CD1c-positive myeloid dendritic cell (primary cell): ENCODE measurements at regions not wholly inside any gene's neighbourhood (a gene's known extent, or its start where the extent isn't known, plus 50 kb on each side); places are given as distances from the start of the nearest gene placed in this dataset.
"Not testable (repeated sequence)": the region's sequence is repeated elsewhere in the genome, so short reads cannot be mapped to it uniquely, and the experiment has no call there.

Experiments used
- DNase-seq: peaks from one replicate; pipeline ENCODE4 v3.0.0-alpha.2; 2016; ENCODE audit errors: extremely low spot score

DNA sequence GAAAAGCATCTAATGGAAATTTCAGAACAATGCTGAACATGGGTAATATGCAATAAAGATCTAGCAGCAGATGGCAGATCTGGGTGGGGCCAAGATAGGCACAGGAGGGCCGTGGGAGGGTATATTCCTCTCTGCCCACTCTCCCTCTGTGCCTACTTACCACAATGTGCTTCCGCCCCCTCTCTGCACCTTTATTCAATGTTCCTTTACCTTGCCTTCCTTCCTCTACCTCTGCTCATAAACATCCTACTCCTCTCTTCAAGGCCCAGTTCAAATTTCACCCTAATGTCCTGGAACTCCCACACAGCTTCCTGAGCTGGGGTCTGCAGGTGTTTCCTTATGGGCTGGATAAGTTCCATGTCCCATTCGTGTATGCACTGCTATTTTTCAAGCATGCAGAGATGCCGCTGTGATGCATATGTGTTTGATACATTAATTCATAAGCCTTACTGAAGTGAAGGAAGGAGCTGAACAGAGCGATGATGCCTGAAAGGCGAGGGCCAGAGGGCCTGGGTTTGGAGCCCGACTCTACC, 65.6 kb upstream of the EDEM3 start:
- no peak for DNase-seq

DNA sequence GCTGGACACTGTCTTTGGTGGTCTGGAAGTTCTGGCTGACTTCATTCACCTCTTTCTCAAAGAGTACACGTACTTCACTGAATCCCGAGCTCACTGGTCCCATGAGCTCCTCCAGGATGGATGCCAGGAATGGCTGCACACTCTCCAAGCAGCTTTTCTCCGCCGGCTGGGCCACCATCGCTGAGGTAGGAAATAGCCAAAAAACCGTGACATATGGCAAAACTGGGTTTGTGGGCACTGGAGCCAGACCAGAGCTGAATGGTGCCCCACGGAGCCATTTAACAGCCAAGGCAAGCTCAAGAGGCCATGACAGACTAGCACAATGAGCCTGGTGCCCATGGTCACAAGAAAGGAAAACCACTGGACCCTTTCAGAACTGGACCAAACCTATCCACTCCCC, 64.0 kb upstream of the EDEM3 start:
- no peak for DNase-seq

DNA sequence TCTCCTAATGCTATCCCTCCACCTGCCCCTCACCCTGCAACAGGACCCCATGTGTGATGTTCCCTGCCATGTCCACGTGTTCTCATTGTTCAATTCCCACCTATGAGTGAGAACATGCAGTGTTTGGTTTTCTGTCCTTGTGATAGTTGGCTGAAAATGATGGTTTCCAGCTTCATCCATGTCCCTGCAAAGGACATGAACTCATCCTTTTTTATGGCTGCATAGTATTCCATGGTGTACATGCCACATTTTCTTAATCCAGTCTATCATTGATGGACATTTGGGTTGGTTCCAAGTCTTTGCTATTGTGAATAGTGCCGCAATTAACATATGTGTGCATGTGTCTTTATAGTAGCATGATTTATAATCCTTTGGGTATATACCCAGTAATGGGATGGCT, 62.3 kb upstream of the EDEM3 start:
- DNase-seq = not testable (repeated sequence)

DNA sequence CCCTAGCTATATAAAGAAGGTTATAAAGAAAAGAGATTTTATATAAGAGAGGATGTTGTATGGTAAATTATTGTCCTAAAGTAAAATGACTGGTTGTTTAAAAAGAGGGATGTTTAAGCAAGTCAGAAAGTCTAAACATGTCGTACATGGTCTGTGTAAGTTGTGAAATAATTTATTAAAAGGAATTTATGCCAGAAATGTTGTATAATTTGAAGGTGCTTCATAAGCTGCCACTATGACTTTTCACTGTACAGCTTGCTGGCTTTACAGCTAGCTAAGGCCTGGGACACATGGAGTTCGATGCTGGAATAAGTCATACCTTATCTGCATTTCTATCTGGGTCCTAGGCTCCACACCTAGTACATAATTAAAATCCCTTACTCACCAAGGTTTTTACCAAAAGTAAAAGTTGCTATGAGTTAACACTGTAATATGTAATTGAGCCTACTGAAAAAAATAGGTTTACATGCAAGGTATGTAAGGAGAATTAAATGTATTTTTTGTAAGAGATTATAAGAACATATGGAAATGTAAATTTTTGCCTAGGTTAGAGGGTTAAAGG, 59.0 kb upstream of the EDEM3 start:
- DNase-seq = no peak

DNA sequence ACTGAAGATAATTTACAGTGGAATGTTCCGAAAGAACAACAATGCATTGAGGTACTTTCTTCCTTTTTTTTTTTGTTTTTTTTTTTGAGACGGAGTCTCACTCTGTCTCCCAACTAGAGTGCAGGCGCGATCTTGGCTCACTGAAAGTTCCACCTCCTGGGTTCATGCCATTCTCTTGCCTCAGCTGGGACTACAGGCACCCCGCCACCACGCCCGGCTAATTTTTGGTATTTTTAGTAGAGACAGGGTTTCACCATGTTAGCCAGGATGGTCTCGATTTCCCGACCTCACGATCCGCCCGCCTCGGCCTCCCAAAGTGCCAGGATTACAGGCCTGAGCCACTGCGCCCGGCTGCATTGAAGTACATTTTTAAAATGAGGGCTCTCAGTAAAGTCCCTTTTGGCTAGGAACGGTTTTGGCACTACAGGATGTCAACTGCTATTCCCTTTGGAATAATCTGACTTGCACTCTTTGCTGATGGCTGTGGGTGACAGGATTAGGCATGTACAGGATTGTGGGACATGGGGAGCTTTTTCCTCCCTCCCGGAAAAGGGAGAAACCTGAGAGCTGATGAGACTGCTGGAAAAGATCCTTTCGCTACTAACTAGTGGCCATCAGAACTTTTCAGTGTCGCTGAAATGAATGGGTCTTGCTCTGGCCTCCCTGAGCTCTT, 56.9 kb upstream of the EDEM3 start:
- no peak for DNase-seq

DNA sequence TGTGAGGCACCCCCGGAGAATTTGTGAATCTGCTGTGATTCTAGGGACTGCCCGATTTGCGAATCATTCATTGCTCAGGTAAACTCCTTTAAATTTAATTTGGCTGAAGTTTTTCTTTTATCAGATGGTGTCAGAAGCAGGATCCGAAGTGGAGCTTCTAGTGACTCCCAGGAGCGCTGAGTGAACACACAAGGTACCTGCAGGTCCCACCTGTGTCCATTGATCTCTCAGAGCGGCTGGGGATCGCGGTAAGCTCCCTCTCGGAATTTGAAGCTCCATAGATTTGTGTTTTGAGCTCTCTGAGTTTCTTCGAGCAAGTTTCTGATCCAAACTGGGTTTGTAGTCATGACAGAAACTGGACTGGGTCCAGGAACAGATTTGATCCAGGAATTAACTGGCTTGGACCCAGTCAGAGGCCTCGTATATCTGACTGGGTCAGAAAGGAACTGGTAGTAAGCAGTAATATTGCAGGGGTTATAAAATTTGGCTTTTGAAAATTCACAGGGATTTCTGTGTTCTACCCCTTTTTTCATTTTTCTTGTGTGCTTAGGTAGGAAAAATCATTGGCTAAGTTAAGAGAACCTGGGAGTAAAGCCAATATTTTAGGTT, 56.2 kb upstream of the EDEM3 start:
- no peak for DNase-seq

DNA sequence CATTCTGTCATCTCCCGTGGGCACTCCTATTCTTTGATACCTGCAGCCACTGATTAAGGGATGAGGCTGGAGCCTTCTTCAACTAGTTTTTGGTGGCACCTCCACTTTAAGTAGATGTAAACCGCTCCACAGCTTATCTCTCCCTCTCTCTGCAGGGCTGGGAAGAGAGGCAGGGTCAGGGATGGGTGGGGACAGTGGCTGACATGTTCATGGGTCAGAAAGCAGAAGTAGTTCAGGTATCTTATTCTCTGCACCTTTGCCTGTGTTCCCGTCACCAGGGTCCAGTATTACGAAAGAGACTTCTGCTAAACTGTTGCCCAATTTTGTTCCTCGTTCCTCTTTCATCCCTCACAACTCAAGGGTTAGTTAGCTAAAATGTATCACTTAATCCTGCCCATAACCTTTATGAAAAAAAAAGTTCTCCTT, 51.7 kb upstream of the EDEM3 start:
- peak; percentile 84 for DNase-seq

DNA sequence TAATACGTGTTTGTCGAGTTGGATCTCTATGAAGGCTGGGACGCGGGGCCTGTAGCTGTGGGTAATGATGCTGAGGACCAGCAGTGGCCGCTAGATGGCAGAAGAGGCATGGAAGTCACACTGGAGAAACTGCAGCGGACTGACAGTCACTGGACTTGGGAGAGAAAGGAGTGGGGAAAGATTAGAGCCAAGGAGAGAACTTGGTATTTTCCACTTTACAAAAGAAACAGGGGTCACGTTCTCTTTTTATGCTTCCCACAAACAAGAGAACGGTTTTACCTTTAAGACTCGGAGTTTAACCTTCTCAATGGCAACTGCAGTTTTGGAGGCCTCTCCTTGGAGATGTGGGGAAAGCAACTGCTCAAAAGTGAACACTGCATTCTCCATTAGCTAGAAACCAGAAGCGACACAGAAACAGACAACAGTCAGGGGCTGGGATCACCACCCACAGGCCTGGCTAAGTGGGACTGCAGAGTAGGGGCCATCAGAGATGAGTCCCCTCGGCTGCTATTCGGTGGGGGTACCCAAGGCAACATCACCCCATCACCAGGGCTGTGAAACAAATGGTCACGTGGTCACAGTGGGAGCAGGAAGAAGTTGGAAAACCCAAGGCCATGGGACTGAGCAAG, 51.1 kb upstream of the EDEM3 start:
- DNase-seq = peak; percentile 86
